ENCODE measurements at regions not wholly inside any gene's neighbourhood (a gene's known extent, or its start where the extent isn't known, plus 50 kb on each side); places are given as distances from the start of the nearest gene placed in this dataset.

GRCh38 chr4:108303488-108304177 lies 134.9 kb upstream of the LEF1 start:
- ATAC-seq (ENCODE audit: low FRiP score) (no peak), DNase-seq (ENCODE audit: low spot score) (no peak)
- TF ChIP-seq, protein P1, sequence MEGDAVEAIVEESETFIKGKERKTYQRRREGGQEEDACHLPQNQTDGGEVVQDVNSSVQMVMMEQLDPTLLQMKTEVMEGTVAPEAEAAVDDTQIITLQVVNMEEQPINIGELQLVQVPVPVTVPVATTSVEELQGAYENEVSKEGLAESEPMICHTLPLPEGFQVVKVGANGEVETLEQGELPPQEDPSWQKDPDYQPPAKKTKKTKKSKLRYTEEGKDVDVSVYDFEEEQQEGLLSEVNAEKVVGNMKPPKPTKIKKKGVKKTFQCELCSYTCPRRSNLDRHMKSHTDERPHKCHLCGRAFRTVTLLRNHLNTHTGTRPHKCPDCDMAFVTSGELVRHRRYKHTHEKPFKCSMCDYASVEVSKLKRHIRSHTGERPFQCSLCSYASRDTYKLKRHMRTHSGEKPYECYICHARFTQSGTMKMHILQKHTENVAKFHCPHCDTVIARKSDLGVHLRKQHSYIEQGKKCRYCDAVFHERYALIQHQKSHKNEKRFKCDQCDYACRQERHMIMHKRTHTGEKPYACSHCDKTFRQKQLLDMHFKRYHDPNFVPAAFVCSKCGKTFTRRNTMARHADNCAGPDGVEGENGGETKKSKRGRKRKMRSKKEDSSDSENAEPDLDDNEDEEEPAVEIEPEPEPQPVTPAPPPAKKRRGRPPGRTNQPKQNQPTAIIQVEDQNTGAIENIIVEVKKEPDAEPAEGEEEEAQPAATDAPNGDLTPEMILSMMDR (IDR thresholded peaks at IDR 0.05) = no peak

DNA sequence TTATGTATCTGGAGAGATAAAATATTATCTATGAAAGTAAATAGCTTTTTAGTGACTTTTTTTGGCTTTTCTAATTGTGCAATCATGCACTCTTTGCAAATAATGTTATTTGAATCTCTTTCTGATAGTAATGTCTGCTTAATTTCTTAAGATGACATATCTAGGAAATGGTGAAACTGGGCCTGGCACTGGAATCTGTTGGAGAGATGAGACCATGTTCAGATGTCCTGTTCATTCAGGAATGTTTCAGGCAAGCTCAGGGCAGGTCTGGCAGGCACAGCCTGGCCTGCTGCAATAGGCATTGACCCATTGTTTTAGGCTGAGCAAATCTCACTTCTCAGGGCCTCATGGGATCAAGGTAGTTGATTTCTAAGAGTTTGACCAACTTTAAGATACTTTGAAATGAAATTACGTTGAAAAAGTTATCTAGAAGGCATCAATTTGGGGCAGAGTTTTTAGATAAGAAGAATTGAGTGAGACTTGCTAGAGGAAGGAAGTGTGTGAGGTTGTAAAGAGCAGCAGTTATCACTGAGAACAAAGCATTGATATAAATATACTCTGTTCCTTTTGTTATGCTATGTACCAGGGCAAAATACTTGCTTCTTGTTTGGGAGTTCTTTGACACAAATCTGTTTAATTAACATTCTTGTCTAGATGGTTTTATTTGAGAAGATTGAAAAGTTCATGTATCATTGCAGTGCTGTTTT lies 133.0 kb upstream of the LEF1 start:
- ATAC-seq (ENCODE audit: low FRiP score) (no peak), DNase-seq (ENCODE audit: low spot score) (no peak)
- TF ChIP-seq, protein P1 (IDR thresholded peaks at IDR 0.05) = no peak

DNA sequence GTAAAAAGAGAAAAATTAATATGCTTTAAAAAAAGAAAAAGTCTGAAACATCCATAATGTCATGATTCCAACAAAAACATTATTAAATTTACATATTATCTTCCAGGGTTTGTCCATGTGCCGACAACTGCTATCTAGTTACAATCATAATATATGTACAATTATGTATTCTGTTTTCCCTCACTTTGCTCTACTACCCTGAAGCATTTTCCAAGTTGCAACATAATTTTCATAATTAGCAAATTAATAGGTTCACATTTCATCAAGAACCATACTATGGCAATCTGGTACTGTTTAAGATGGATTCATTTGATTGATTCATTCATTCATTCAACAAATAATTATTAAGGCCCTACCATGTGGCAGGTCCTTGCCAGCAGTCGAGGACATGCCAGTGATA lies 128.9 kb upstream of the LEF1 start:
- TF ChIP-seq, protein P1 (IDR thresholded peaks at IDR 0.05) = no peak
- no peak for ATAC-seq (ENCODE audit: low FRiP score)
- no peak for DNase-seq (ENCODE audit: low spot score)

DNA sequence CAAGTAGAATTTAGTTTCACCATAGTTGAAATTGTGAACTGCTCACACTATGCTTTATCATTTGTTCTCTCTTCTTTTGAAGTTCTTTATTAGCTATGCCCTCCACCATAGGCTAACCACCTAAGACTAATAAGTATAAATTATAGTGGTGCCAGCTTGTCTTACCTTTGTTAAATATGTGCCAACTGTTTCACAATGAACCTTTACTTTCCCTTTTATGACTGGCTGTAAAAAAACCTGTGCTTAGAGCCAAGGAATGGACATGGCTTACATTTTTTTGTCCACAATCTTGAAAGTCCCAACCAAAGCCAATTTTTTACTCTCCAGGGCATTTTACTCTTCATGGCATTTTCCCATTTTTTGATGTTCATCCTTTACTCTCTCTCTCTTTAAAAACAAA lies 123.5 kb upstream of the LEF1 start:
- TF ChIP-seq, protein P1 (IDR thresholded peaks at IDR 0.05) = no peak

DNA sequence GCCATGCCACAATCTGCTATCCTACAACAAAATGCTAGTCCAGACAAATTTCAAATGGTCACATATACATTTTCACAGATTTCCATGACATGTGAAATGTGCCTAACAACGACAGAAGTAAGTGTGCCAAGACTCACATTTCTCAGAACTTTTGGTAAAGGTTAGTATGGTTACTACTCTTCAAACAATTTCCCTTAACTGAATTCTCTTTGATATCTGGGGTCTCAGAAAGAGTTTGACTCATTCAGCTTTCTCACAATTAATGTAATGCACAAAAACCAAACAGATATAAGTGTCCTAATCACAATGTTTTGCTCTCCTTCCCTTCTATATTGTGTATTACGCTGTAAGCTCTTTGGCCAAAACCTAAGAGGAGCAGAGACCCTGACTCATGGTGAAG lies 122.4 kb upstream of the LEF1 start:
- no peak for DNase-seq (ENCODE audit: low spot score)
- TF ChIP-seq, protein P1 (IDR thresholded peaks at IDR 0.05) = no peak
- no peak for ATAC-seq (ENCODE audit: low FRiP score)

More for the DNA sequence above, 123.5 kb upstream of the LEF1 start:
- DNase-seq (ENCODE audit: low spot score) = no peak
- no peak for ATAC-seq (ENCODE audit: low FRiP score)

- no peak for ATAC-seq (ENCODE audit: low FRiP score)
- DNase-seq (ENCODE audit: low spot score) = no peak
- TF ChIP-seq, protein P1 (IDR thresholded peaks at IDR 0.05) = no peak
Observed at GRCh38 chr4:108287834-108288413, 119.2 kb upstream of the LEF1 start.

Data from omental fat pad (tissue), 3 donors.